RWPE2 (cell line): ENCODE measurements at regions not wholly inside any gene's neighbourhood (a gene's known extent, or its start where the extent isn't known, plus 50 kb on each side); places are given as distances from the start of the nearest gene placed in this dataset.
A peak's percentile ranks its signal among the peaks of the same experiment; 100 is the strongest.

ENCODE experiments used
- ATAC-seq: fragments of 200-7000 bp; cut with Tn5 transposase; 3 replicates; pipeline ENCODE4 v1.9.1; 2021; ENCODE audit warnings: low read depth
- DNase-seq: peaks from one replicate; pipeline ENCODE4 v3.0.0-alpha.2; 2020; ENCODE audit warnings: low spot score
- H3K27ac ChIP-seq: fragments of 450-650 bp; 2 replicates; pipeline ENCODE4 v1.5.1; 2017; ENCODE audit warnings: mild to moderate bottlenecking; ENCODE audit not compliant: poor library complexity, severe bottlenecking
- H3K27me3 ChIP-seq: fragments of 250-450 bp; sonication (Bioruptor Pico); 2 replicates; pipeline ENCODE4 v1.5.1; 2021; ENCODE audit warnings: mild to moderate bottlenecking, moderate library complexity; ENCODE audit not compliant: insufficient read depth, poor library complexity, severe bottlenecking
- H3K36me3 ChIP-seq: fragments of 250-450 bp; sonication (Bioruptor Pico); 2 replicates; pipeline ENCODE4 v1.5.1; 2020; ENCODE audit warnings: low read depth, mild to moderate bottlenecking, moderate library complexity
- H3K4me1 ChIP-seq: fragments of 250-450 bp; sonication (Bioruptor Pico); 2 replicates; pipeline ENCODE4 v1.5.1; 2021; ENCODE audit warnings: mild to moderate bottlenecking, moderate library complexity; ENCODE audit not compliant: insufficient read depth, poor library complexity, severe bottlenecking
- H3K4me3 ChIP-seq: fragments of 250-450 bp; sonication (Bioruptor Pico); 2 replicates; pipeline ENCODE4 v1.5.1; 2021; ENCODE audit warnings: mild to moderate bottlenecking, moderate library complexity; ENCODE audit not compliant: severe bottlenecking
- H3K9me3 ChIP-seq: fragments of 250-450 bp; sonication (Bioruptor Pico); 2 replicates; pipeline ENCODE4 v1.5.1; 2021; ENCODE audit warnings: mild to moderate bottlenecking, moderate library complexity; ENCODE audit not compliant: severe bottlenecking
- TF ChIP-seq, protein P1 (sequence below): fragments of 450-650 bp; IDR thresholded peaks from one replicate; pipeline ENCODE4 v1.5.1; 2017; ENCODE audit warnings: mild to moderate bottlenecking, moderate library complexity; ENCODE audit not compliant: poor library complexity, severe bottlenecking

DNA sequence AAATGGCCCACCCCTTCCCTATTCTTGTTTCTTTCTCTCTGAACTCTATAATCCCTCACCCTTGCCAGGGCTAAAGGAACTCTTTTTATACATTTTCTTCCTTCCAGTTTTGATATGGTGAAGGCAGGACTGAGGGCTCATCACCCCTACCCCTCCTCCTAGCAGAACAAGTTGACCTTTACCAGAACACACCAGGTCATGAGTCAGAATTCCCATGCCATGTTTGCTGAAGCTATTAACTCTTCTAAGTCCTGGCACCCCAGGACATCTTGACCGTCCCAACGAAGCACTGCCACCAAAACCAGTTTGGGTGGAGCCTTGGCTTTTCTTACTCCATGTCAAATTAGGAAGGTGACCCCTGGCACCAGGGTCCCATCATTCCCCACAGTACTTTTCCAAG lies 57.5 kb upstream of the DYNLT3 start:
- Histone ChIP-seq H3K9me3 (no peaks in the 10 kb centered on the region), H3K4me3 (no peak overlapping the region), H3K27me3 (no peaks in the 10 kb centered on the region), H3K27ac (no peak overlapping the region), H3K36me3 (no peaks in the 10 kb centered on the region), H3K4me1 (no peaks in the 10 kb centered on the region)
- TF ChIP-seq, protein P1, sequence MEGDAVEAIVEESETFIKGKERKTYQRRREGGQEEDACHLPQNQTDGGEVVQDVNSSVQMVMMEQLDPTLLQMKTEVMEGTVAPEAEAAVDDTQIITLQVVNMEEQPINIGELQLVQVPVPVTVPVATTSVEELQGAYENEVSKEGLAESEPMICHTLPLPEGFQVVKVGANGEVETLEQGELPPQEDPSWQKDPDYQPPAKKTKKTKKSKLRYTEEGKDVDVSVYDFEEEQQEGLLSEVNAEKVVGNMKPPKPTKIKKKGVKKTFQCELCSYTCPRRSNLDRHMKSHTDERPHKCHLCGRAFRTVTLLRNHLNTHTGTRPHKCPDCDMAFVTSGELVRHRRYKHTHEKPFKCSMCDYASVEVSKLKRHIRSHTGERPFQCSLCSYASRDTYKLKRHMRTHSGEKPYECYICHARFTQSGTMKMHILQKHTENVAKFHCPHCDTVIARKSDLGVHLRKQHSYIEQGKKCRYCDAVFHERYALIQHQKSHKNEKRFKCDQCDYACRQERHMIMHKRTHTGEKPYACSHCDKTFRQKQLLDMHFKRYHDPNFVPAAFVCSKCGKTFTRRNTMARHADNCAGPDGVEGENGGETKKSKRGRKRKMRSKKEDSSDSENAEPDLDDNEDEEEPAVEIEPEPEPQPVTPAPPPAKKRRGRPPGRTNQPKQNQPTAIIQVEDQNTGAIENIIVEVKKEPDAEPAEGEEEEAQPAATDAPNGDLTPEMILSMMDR: no peak
- ATAC-seq: no peak
- no peak for DNase-seq

DNA sequence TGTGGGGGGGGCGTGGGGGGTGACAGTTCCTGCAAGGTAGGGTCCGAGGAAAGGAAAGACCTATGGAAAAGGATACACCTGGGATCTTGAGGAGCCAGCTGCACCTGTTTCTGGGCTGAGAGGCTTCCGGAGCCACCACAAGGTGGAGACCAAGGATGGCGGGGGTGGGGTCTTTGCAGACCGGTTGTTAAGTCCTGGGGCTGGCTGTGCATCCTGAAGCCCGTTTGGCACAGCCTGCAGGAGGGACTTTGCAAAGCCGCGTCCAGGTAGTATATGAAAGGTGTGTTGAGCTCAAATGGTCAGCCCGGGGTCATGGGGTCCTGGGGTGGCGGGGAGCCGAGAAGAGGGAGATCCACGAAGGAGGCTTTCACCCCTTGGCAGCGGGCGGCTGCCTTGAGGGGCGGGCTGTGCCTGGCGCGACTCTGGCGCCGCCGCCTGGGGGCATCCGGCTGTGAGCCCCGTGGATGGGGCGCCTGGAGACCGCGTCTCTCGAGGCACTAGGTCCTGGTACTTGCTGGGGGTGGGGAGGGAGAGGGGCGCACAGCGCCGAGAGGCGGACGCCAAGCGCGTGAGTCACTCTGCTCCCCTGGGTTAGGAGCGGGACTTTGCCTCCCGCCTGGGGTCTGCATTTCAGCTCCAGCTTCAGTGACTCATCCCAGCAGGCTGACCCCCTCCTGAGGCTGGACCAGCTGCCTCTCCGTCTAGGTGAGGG lies 58.2 kb upstream of the DYNLT3 start:
- H3K36me3 ChIP-seq: no peaks in the 10 kb centered on the region
- TF ChIP-seq, protein P1: no peak
- H3K27ac ChIP-seq: no peak overlapping the region
- H3K27me3 ChIP-seq: no peaks in the 10 kb centered on the region
- H3K4me3 ChIP-seq: peak overlapping the region; percentile 3
- H3K9me3 ChIP-seq: no peaks in the 10 kb centered on the region
- DNase-seq (no peak), ATAC-seq (peak; percentile 53; the same call in 2 of the 3 replicates)
- no peaks in the 10 kb centered on the region for H3K4me1 ChIP-seq

DNA sequence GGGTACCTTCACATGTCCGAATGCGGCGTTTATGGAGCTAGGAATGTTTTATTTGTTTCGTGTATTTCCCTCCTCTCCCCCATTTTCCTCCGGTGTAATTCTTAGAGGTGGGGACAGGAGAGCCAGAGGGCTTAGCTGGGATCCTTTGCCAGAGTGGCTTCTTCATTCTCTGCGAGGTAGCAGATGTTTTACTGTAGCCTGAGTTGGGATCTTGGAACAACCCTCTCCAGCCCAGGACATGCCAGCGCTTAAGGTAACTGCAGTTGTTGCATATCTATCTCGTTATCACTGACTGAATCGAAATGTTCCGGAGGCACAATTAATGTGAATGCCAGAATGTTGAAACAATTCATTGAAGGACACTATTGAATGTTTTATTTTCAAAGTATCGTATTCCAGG lies 59.0 kb upstream of the DYNLT3 start:
- ATAC-seq (no peak), DNase-seq (no peak)
- TF ChIP-seq, protein P1: no peak
- no peak overlapping the region for H3K4me3 ChIP-seq
- no peaks in the 10 kb centered on the region for H3K27me3 ChIP-seq
- no peaks in the 10 kb centered on the region for H3K4me1 ChIP-seq
- H3K9me3 ChIP-seq: no peaks in the 10 kb centered on the region
- no peak overlapping the region for H3K27ac ChIP-seq
- no peaks in the 10 kb centered on the region for H3K36me3 ChIP-seq

DNA sequence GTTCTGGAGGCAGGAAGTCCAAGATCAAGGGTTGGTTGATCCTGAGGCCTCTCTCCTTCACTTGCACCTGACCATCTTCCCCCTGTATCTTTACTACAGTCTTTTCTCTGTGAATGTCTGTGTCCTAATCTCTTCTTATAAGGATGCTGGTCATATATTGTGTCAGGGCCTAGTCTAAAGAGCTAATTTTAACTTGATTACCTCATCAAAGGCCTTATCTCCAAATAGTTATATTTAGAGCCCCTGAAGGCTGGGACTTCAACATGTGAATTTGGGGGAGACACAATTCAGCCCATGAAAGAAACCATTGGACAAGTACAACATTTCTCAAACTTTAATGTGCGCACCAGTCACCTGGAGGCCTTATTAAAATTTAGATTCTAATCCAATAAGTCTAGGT lies 62.8 kb upstream of the DYNLT3 start:
- Histone ChIP-seq H3K9me3 (no peaks in the 10 kb centered on the region), H3K4me3 (no peak overlapping the region)
- DNase-seq: no peak

DNA sequence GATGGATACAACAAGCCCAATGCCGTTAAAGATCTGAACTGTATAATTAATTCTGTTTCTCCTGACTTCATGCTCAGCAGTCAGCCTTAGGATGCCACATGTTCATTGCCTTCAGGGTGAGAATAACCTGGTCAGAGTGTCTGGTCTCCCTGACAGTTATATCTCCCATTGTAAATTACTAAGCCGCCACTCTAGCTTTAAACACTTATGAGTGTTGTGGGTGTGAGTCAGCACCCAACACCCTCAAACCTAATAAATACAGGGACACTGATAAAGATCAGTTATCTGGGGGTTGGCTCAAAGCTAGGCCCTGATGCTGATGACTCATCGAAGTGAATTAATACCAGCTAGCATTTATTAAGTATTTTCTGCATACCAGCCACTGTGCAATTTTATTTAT lies 64.9 kb upstream of the DYNLT3 start:
- ATAC-seq (peak; percentile 75; the same call in 2 of the 3 replicates), DNase-seq (no peak)
- H3K9me3 ChIP-seq: no peaks in the 10 kb centered on the region
- TF ChIP-seq, protein P1: no peak
- no peaks in the 10 kb centered on the region for H3K4me1 ChIP-seq
- H3K27me3 ChIP-seq: no peaks in the 10 kb centered on the region
- H3K36me3 ChIP-seq: no peaks in the 10 kb centered on the region
- no peak overlapping the region for H3K27ac ChIP-seq
- H3K4me3 ChIP-seq: no peak overlapping the region

More for the DNA sequence above, 62.8 kb upstream of the DYNLT3 start:
- TF ChIP-seq, protein P1: no peak
- Histone ChIP-seq H3K4me1 (no peaks in the 10 kb centered on the region), H3K27me3 (no peaks in the 10 kb centered on the region), H3K36me3 (no peaks in the 10 kb centered on the region), H3K27ac (no peak overlapping the region)
- ATAC-seq: no peak
